HG03025 (cell line): ENCODE measurements at regions not wholly inside any gene's neighbourhood (a gene's known extent, or its start where the extent isn't known, plus 50 kb on each side); places are given as distances from the start of the nearest gene placed in this dataset.
"Not testable (repeated sequence)": the region's sequence is repeated elsewhere in the genome, so short reads cannot be mapped to it uniquely, and the experiment has no call there.

ENCODE experiments used
- ATAC-seq: cut with Tn5 transposase; IDR thresholded peaks from one replicate; pipeline ENCODE4 v1.9.1; 2021; ENCODE audit warnings: mild to moderate bottlenecking, moderate library complexity; ENCODE audit not compliant: unreplicated experiment, low FRiP score

DNA sequence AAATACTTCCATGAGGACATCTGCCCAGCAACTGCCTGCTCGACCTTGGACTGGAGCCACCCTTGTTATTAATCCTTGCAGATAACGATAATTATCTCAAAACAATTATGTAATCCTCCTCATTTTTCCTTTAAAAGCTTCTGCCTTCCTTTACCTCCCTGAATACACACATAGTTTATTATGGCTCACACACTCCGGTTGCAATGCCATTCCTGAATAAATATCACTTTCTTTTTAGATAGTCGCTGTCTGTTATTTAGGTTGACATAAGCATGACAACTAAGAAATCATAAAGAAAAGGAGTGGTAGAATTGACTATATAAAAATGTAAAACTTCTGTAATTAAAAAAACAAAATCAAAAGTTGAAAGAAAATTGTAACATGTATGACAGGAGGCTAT is 64.8 kb downstream of the B4GALT7 start:
- ATAC-seq: not testable (repeated sequence)

GRCh38 chr5:177665172-177665571 is 65.2 kb downstream of the B4GALT7 start:
- not testable (repeated sequence) for ATAC-seq

GRCh38 chr5:177665960-177666359 is 66.0 kb downstream of the B4GALT7 start:
- not testable (repeated sequence) for ATAC-seq

- ATAC-seq: peak; percentile 33
These were observed 71.3 kb downstream of the B4GALT7 start for GRCh38 chr5:177671035-177671754.

GRCh38 chr5:177671755-177672690 is 72.1 kb downstream of the B4GALT7 start:
- ATAC-seq: peak; percentile 65
